DND-41 (cell line): ENCODE measurements at regions not wholly inside any gene's neighbourhood (a gene's known extent, or its start where the extent isn't known, plus 50 kb on each side); places are given as distances from the start of the nearest gene placed in this dataset.
A peak's percentile ranks its signal among the peaks of the same experiment; 100 is the strongest.

Source experiments
- ATAC-seq: fragments of 200-7000 bp; cut with Tn5 transposase; 3 replicates; pipeline ENCODE4 v1.9.1; 2021; ENCODE audit warnings: low read depth; ENCODE audit not compliant: insufficient read depth
- DNase-seq: peaks from one replicate; pipeline ENCODE4 v3.0.0-alpha.2; 2020
- H2AFZ ChIP-seq: 2 replicates; pipeline ENCODE4 v1.6.0; 2012; ENCODE audit warnings: low read depth, low read length
- H3K27ac ChIP-seq: 2 replicates; pipeline ENCODE4 v1.5.1; 2012; ENCODE audit warnings: low read length, inconsistent platforms
- H3K27me3 ChIP-seq: fragments of 200-600 bp; sonication (generic); 2 replicates; pipeline ENCODE4 v1.6.0; 2012; ENCODE audit warnings: low read length, mild to moderate bottlenecking, inconsistent platforms; ENCODE audit not compliant: insufficient read depth, poor library complexity
- H3K36me3 ChIP-seq: 2 replicates; pipeline ENCODE4 v1.5.1; 2012; ENCODE audit warnings: low read length, inconsistent platforms; ENCODE audit not compliant: insufficient read depth
- H3K4me1 ChIP-seq: 2 replicates; pipeline ENCODE4 v1.5.1; 2012; ENCODE audit warnings: mild to moderate bottlenecking, low read length; ENCODE audit not compliant: insufficient read depth
- H3K4me2 ChIP-seq: 2 replicates; pipeline ENCODE4 v1.6.0; 2012; ENCODE audit warnings: mild to moderate bottlenecking, moderate library complexity, low read length, inconsistent platforms; ENCODE audit not compliant: insufficient read depth
- H3K4me3 ChIP-seq, 2 experiments: fragments of 200-600 bp in 1 of 2; shearing (Covaris generic) in 1 of 2; 2 replicates each; pipeline ENCODE4 v1.5.1; 2012 to 2016; ENCODE audit warnings: inconsistent platforms in 2 of 2, low read length in 2 of 2, mild to moderate bottlenecking in 2 of 2, low read depth in 1 of 2, moderate library complexity in 1 of 2
- H3K79me2 ChIP-seq: 2 replicates; pipeline ENCODE4 v1.6.0; 2012; ENCODE audit warnings: low read length, inconsistent platforms; ENCODE audit not compliant: insufficient read depth
- H3K9ac ChIP-seq: 2 replicates; pipeline ENCODE4 v1.6.0; 2012; ENCODE audit warnings: low read depth, mild to moderate bottlenecking, inconsistent platforms, low read length, moderate library complexity
- H3K9me3 ChIP-seq: 2 replicates; pipeline ENCODE4 v1.5.1; 2012; ENCODE audit warnings: low read length, moderate library complexity, mild to moderate bottlenecking, inconsistent platforms; ENCODE audit not compliant: insufficient read depth, severe bottlenecking
- H4K20me1 ChIP-seq: 2 replicates; pipeline ENCODE4 v1.6.0; 2012; ENCODE audit warnings: low read length; ENCODE audit not compliant: insufficient read depth
- EZH2 ChIP-seq: IDR thresholded peaks from 3 replicates; pipeline ENCODE4 v1.6.1; 2012; ENCODE audit warnings: borderline replicate concordance, low read depth, mild to moderate bottlenecking, moderate library complexity, low read length, inconsistent platforms; ENCODE audit not compliant: severe bottlenecking
- TF ChIP-seq, protein P1 (sequence below): IDR thresholded peaks from 2 replicates; pipeline ENCODE4 v1.5.1; 2012; ENCODE audit warnings: borderline replicate concordance, low read length, moderate library complexity, mild to moderate bottlenecking; ENCODE audit not compliant: poor library complexity, severe bottlenecking; ENCODE audit errors: extremely low read depth

DNA sequence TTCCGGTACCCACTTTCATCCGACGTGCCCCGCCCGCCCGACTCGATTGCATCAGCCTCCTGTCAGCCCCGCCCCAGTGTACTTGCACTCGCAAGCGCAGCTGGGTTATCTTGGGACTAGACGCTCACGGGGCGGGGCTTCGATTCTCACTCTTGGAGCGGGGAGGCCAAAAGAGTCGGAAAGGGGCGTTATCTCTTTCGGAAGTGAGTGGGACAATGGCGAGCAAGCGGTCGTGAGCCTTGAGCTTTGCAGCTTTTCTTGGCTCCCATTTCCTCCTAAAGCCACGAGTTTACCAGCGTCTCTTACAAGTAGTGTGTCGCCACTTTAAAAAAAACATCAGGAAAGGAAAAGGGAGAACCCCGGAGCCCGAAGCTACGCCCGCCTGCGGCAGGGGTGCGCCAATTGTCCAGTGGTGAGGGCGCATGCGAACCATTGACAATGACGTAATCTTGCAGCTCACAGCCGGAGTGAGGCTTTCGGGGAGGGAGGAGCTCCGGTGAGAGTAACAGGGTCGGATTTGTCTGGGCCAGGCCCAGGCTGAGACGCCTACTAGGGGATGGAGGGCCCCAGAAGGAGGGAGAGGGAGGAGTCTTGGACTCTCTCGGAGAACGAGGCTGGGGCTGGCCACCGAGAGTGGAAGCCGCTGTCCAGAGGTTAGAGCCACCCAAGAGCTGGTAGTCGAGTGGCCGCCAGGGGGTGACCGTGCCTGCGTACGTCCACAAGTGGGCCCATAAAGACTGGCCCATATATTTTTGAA is 109.5 kb downstream of the GNL3L start:
- Histone ChIP-seq H3K4me3 (peak overlapping the region; percentile 15 to 56; a peak in 3 of 4 replicates), H3K27me3 (no peaks in the 10 kb centered on the region), H3K79me2 (no peaks in the 10 kb centered on the region), H3K27ac (peak overlapping the region; percentile 97), H3K4me2 (peak overlapping the region; percentile 58), H3K9me3 (no peaks in the 10 kb centered on the region), H3K9ac (peak overlapping the region; percentile 64), H3K4me1 (peaks cover 19% of the 10 kb centered on the region), H3K36me3 (no peaks in the 10 kb centered on the region), H4K20me1 (no peaks in the 10 kb centered on the region), H2AFZ (peak overlapping the region; percentile 76)
- ATAC-seq (peak; percentile 91), DNase-seq (peak; percentile 96)
- TF ChIP-seq, protein P1, sequence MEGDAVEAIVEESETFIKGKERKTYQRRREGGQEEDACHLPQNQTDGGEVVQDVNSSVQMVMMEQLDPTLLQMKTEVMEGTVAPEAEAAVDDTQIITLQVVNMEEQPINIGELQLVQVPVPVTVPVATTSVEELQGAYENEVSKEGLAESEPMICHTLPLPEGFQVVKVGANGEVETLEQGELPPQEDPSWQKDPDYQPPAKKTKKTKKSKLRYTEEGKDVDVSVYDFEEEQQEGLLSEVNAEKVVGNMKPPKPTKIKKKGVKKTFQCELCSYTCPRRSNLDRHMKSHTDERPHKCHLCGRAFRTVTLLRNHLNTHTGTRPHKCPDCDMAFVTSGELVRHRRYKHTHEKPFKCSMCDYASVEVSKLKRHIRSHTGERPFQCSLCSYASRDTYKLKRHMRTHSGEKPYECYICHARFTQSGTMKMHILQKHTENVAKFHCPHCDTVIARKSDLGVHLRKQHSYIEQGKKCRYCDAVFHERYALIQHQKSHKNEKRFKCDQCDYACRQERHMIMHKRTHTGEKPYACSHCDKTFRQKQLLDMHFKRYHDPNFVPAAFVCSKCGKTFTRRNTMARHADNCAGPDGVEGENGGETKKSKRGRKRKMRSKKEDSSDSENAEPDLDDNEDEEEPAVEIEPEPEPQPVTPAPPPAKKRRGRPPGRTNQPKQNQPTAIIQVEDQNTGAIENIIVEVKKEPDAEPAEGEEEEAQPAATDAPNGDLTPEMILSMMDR: peak; percentile 40
- no peak for TF ChIP-seq EZH2

DNA sequence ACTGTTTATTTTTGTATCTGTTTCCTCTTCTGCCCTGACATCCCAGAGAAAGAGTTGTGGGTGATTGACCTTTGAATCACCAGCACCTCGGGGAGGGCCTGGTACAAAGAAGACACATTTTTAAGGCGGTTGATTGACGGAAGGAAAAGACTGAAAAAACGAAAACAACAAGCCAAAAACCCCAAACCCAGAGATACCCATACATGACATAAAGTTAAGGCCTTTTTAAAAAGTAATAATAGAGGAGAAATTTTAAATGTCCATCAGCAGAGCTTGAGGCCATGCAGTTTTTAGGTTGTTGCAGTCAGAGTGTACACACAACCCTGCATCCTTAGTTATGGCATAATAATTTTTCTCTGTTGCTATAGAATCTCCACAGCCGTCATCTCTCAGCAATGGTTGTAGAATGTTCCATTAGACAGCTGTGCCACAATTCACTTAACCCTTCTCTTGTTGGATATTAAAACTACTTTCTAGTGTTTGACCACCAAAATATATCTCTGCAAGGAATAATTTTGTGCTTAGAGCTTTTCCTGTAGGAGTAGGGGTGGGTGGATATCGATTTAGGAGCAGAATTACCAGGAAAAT is 110.2 kb downstream of the GNL3L start:
- ATAC-seq (no peak), DNase-seq (no peak)
- peaks cover 19% of the 10 kb centered on the region for H3K4me1 ChIP-seq
- H3K4me2 ChIP-seq: peak overlapping the region; percentile 53
- H2AFZ ChIP-seq: peak overlapping the region; percentile 63
- H3K36me3 ChIP-seq: no peaks in the 10 kb centered on the region
- peak overlapping the region; percentile 15 to 56; a peak in 3 of 4 replicates for H3K4me3 ChIP-seq
- no peaks in the 10 kb centered on the region for H4K20me1 ChIP-seq
- peak overlapping the region; percentile 64 for H3K9ac ChIP-seq
- TF ChIP-seq, protein P1: no peak
- TF ChIP-seq EZH2: no peak
- no peaks in the 10 kb centered on the region for H3K27me3 ChIP-seq
- peak overlapping the region; percentile 97 for H3K27ac ChIP-seq
- no peaks in the 10 kb centered on the region for H3K79me2 ChIP-seq
- no peaks in the 10 kb centered on the region for H3K9me3 ChIP-seq

DNA sequence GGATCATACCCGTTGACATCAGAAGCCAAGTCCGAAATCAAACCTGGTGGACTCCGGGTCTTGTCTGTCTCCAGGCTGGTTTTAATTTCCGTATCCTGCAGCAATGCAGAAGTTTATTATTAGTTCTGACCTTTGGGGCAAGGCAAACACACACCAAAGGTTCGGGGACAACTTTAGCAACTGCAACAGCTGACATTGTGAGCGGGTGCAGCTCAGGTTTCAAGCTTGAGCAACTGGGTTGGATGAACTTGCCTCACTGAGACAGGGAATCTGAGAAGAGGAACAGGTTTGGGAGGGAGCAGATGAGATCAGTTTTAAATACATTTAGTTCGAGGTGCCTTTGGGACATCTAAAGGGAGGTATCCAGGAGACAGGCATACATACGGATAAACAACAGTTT is 110.7 kb downstream of the GNL3L start:
- peak overlapping the region; percentile 53; the same call in 1 of the 2 replicates for H3K4me2 ChIP-seq
- H3K27me3 ChIP-seq: no peaks in the 10 kb centered on the region
- peak overlapping the region; percentile 64; the same call in 1 of the 2 replicates for H3K9ac ChIP-seq
- no peaks in the 10 kb centered on the region for H3K36me3 ChIP-seq
- DNase-seq (no peak), ATAC-seq (no peak)
- H3K79me2 ChIP-seq: no peaks in the 10 kb centered on the region
- H2AFZ ChIP-seq: peak overlapping the region; percentile 63; the same call in 1 of the 2 replicates
- no peak overlapping the region for H3K27ac ChIP-seq
- peaks cover 19% of the 10 kb centered on the region for H3K4me1 ChIP-seq
- TF ChIP-seq, protein P1: no peak
- TF ChIP-seq EZH2: no peak
- H4K20me1 ChIP-seq: no peaks in the 10 kb centered on the region
- no peaks in the 10 kb centered on the region for H3K9me3 ChIP-seq
- peak overlapping the region in 1 of 2 experiments; percentile 56; a peak in 2 of 4 replicates for H3K4me3 ChIP-seq
